WTC11 (cell line): ENCODE measurements at regions not wholly inside any gene's neighbourhood (a gene's known extent, or its start where the extent isn't known, plus 50 kb on each side); places are given as distances from the start of the nearest gene placed in this dataset.

ENCODE experiments used
- ATAC-seq: fragments of 200-7000 bp; cut with Tn5 transposase; 2 replicates; pipeline ENCODE4 v1.10.0; 2021; ENCODE audit warnings: mild to moderate bottlenecking, moderate library complexity
- CTCF ChIA-PET: fragments of 300-600 bp; sonication (Branson Sonifier 250); formaldehyde crosslinking; loops from one replicate; lab custom pipeline; 2021; ENCODE audit warnings: antibody characterized with exemption; lab: Charles Lee
- POLR2A ChIA-PET: fragments of 350-600 bp; sonication (Branson Sonifier 250); formaldehyde crosslinking; loops from one replicate; lab custom pipeline; 2021; ENCODE audit warnings: antibody characterized with exemption; lab: Charles Lee
- DNase-seq: peaks from one replicate; pipeline ENCODE4 v3.0.0; 2021; ENCODE audit warnings: low spot score
- H3K27ac Mint-ChIP-seq: 2 replicates; pipeline ENCODE4 v1.8.0; 2021; ENCODE audit warnings: mixed read lengths
- H3K27me3 Mint-ChIP-seq: 2 replicates; pipeline ENCODE4 v1.8.0; 2021; ENCODE audit warnings: low read depth, mild to moderate bottlenecking, moderate library complexity, mixed read lengths
- H3K36me3 Mint-ChIP-seq: 2 replicates; pipeline ENCODE4 v1.8.0; 2021; ENCODE audit warnings: mixed read lengths
- H3K4me1 Mint-ChIP-seq: 2 replicates; pipeline ENCODE4 v1.8.0; 2022; ENCODE audit warnings: mixed read lengths
- H3K4me3 Mint-ChIP-seq: 2 replicates; pipeline ENCODE4 v1.8.0; 2021; ENCODE audit warnings: mild to moderate bottlenecking, moderate library complexity, mixed read lengths
- H3K9me3 Mint-ChIP-seq: 2 replicates; pipeline ENCODE4 v1.8.0; 2021; ENCODE audit warnings: mixed read lengths
- ATF1 ChIP-seq: sonication (generic); formaldehyde crosslinking; IDR thresholded peaks from 2 replicates; pipeline ENCODE4 v1.8.1; 2023; ENCODE audit warnings: mild to moderate bottlenecking, moderate library complexity, missing genetic modification reagents
- ELF4 ChIP-seq: sonication (generic); formaldehyde crosslinking; IDR thresholded peaks from 2 replicates; pipeline ENCODE4 v1.8.1; 2022; ENCODE audit warnings: low read depth, mild to moderate bottlenecking, moderate library complexity, missing genetic modification reagents
- EMX1 ChIP-seq: fragments of 250-450 bp; sonication (Bioruptor Pico); IDR thresholded peaks from 2 replicates; pipeline ENCODE4 v1.8.0; 2021; ENCODE audit warnings: mild to moderate bottlenecking
- JAZF1 ChIP-seq: fragments of 250-450 bp; sonication (Bioruptor Pico); IDR thresholded peaks from 2 replicates; pipeline ENCODE4 v1.9.0; 2021; ENCODE audit warnings: moderate library complexity, mild to moderate bottlenecking, inconsistent platforms
- KAT7 ChIP-seq: sonication (generic); formaldehyde crosslinking; IDR thresholded peaks from 2 replicates; pipeline ENCODE4 v1.8.1; 2023; ENCODE audit warnings: missing genetic modification reagents, mild to moderate bottlenecking, borderline replicate concordance
- NFYB ChIP-seq: sonication (generic); formaldehyde crosslinking; conservative IDR thresholded peaks from 2 replicates; pipeline ENCODE4 v1.8.0; 2022; ENCODE audit warnings: low read depth, missing genetic modification reagents
- OVOL2 ChIP-seq: fragments of 250-450 bp; sonication (Bioruptor Pico); IDR thresholded peaks from 2 replicates; pipeline ENCODE4 v1.9.0; 2021; ENCODE audit warnings: mild to moderate bottlenecking, borderline replicate concordance
- PRRX2 ChIP-seq: fragments of 250-450 bp; sonication (Bioruptor Pico); IDR thresholded peaks from 2 replicates; pipeline ENCODE4 v1.8.0; 2021; ENCODE audit warnings: mild to moderate bottlenecking
- SMAD4 ChIP-seq: sonication (generic); formaldehyde crosslinking; IDR thresholded peaks from 2 replicates; pipeline ENCODE4 v1.8.0; 2022; ENCODE audit warnings: mild to moderate bottlenecking, missing genetic modification reagents
- TCF7 ChIP-seq: sonication (generic); formaldehyde crosslinking; IDR thresholded peaks from 2 replicates; pipeline ENCODE4 v1.8.0; 2022; ENCODE audit warnings: mild to moderate bottlenecking, low read depth, missing genetic modification reagents, moderate library complexity
- TEAD4 ChIP-seq: sonication (generic); formaldehyde crosslinking; IDR thresholded peaks from 2 replicates; pipeline ENCODE4 v1.8.0; 2022; ENCODE audit warnings: mild to moderate bottlenecking, missing genetic modification reagents
- ZNF423 ChIP-seq: fragments of 250-450 bp; sonication (Bioruptor Pico); IDR thresholded peaks from 2 replicates; pipeline ENCODE4 v2.1.2; 2022; ENCODE audit warnings: mild to moderate bottlenecking, moderate library complexity
- TF ChIP-seq, protein P1 (sequence below): sonication (generic); formaldehyde crosslinking; IDR thresholded peaks from 2 replicates; pipeline ENCODE4 v1.8.0; 2023; ENCODE audit warnings: mild to moderate bottlenecking, missing genetic modification reagents
- TF ChIP-seq, protein P2 (sequence below): sonication (generic); formaldehyde crosslinking; IDR thresholded peaks from 2 replicates; pipeline ENCODE4 v1.8.0; 2022; ENCODE audit warnings: mild to moderate bottlenecking, missing genetic modification reagents
- TF ChIP-seq, protein P3 (sequence below): fragments of 250-450 bp; sonication (Bioruptor Pico); IDR thresholded peaks from 2 replicates; pipeline ENCODE4 v1.8.0; 2021; ENCODE audit warnings: mild to moderate bottlenecking
- TF ChIP-seq, protein P4 (sequence below): sonication (generic); formaldehyde crosslinking; IDR thresholded peaks from 2 replicates; pipeline ENCODE4 v1.8.0; 2023; ENCODE audit warnings: missing genetic modification reagents
- TF ChIP-seq, protein P5 (sequence below): sonication (generic); formaldehyde crosslinking; IDR thresholded peaks from 2 replicates; pipeline ENCODE4 v1.8.0; 2022; ENCODE audit warnings: mild to moderate bottlenecking, missing genetic modification reagents
- TF ChIP-seq, protein P6 (sequence below): sonication (generic); formaldehyde crosslinking; IDR thresholded peaks from 2 replicates; pipeline ENCODE4 v1.8.1; 2022; ENCODE audit warnings: mild to moderate bottlenecking, moderate library complexity, missing genetic modification reagents
- TF ChIP-seq, protein P7 (sequence below): sonication (generic); formaldehyde crosslinking; IDR thresholded peaks from 2 replicates; pipeline ENCODE4 v1.8.1; 2023; ENCODE audit warnings: mild to moderate bottlenecking, missing genetic modification reagents, moderate library complexity
- TF ChIP-seq, protein P8 (sequence below): sonication (generic); formaldehyde crosslinking; IDR thresholded peaks from 2 replicates; pipeline ENCODE4 v1.8.1; 2023; ENCODE audit warnings: mild to moderate bottlenecking, missing genetic modification reagents, moderate library complexity
- TF ChIP-seq, protein P9 (sequence below): sonication (generic); formaldehyde crosslinking; IDR thresholded peaks from 2 replicates; pipeline ENCODE4 v1.8.1; 2023; ENCODE audit warnings: mild to moderate bottlenecking, missing genetic modification reagents, borderline replicate concordance

DNA sequence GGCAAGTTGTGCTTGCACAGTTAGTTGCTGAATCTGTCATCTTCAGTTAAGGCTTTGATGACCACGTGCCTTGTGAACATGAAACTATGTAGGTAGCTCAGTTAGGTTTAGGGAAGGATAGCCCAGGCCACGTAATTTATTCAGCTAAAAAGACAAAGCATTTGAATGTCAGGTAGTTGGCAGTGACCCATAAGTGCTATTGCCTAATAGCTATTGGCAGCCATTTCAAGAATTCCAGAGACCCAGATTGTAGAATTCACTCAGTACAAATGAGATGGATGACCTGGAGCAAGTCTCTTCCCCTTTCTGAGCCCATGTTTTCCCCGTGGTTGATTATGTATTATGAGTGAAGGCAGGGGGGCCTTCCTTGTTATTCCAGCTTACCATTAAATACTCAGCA, 265.3 kb upstream of the ANO5 start (continued):
- TF ChIP-seq ZNF423 = no peak
- no peak for TF ChIP-seq TCF7 (CRISPR knock-in tag)
- TF ChIP-seq, protein P1, sequence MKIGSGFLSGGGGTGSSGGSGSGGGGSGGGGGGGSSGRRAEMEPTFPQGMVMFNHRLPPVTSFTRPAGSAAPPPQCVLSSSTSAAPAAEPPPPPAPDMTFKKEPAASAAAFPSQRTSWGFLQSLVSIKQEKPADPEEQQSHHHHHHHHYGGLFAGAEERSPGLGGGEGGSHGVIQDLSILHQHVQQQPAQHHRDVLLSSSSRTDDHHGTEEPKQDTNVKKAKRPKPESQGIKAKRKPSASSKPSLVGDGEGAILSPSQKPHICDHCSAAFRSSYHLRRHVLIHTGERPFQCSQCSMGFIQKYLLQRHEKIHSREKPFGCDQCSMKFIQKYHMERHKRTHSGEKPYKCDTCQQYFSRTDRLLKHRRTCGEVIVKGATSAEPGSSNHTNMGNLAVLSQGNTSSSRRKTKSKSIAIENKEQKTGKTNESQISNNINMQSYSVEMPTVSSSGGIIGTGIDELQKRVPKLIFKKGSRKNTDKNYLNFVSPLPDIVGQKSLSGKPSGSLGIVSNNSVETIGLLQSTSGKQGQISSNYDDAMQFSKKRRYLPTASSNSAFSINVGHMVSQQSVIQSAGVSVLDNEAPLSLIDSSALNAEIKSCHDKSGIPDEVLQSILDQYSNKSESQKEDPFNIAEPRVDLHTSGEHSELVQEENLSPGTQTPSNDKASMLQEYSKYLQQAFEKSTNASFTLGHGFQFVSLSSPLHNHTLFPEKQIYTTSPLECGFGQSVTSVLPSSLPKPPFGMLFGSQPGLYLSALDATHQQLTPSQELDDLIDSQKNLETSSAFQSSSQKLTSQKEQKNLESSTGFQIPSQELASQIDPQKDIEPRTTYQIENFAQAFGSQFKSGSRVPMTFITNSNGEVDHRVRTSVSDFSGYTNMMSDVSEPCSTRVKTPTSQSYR (CRISPR knock-in tag) = no peak
- TF ChIP-seq, protein P2, sequence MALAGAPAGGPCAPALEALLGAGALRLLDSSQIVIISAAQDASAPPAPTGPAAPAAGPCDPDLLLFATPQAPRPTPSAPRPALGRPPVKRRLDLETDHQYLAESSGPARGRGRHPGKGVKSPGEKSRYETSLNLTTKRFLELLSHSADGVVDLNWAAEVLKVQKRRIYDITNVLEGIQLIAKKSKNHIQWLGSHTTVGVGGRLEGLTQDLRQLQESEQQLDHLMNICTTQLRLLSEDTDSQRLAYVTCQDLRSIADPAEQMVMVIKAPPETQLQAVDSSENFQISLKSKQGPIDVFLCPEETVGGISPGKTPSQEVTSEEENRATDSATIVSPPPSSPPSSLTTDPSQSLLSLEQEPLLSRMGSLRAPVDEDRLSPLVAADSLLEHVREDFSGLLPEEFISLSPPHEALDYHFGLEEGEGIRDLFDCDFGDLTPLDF (CRISPR knock-in tag) = no peak

DNA sequence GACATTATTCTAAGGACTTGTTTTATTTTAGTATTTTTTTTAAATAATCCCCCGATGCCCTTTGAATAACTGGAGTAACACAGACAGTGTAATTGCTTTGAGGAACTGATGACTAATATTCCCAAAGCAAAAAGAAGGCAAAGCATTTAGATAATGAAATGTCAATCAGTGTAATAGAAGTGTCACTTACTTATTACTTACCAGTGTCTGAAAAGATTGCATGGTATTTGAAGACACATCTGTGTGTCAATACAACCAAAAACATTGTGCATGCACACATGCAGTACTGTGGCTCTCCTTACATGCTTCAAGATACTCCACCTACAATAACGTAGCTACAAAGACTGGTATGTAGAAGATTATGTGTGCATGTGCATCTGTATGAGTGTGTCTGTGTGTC, 264.0 kb upstream of the ANO5 start:
- Mint-ChIP-seq H3K36me3 (no peaks in the 10 kb centered on the region), H3K27me3 (no peaks in the 10 kb centered on the region), H3K9me3 (no peaks in the 10 kb centered on the region), H3K4me3 (no peak overlapping the region), H3K4me1 (peaks cover 4% of the 10 kb centered on the region; the same call in 1 of the 2 replicates), H3K27ac (no peak overlapping the region)
- ATAC-seq = no peak
- ChIA-PET POLR2A (no interaction called here), CTCF (no interaction called here)
- TF ChIP-seq ATF1 (CRISPR knock-in tag) (no peak), JAZF1 (no peak), EMX1 (CRISPR knock-in tag) (no peak), ELF4 (CRISPR knock-in tag) (no peak), OVOL2 (CRISPR knock-in tag) (no peak), PRRX2 (CRISPR knock-in tag) (no peak), SMAD4 (no peak)
- TF ChIP-seq, protein P3, sequence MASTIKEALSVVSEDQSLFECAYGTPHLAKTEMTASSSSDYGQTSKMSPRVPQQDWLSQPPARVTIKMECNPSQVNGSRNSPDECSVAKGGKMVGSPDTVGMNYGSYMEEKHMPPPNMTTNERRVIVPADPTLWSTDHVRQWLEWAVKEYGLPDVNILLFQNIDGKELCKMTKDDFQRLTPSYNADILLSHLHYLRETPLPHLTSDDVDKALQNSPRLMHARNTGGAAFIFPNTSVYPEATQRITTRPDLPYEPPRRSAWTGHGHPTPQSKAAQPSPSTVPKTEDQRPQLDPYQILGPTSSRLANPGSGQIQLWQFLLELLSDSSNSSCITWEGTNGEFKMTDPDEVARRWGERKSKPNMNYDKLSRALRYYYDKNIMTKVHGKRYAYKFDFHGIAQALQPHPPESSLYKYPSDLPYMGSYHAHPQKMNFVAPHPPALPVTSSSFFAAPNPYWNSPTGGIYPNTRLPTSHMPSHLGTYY (CRISPR knock-in tag) = no peak
- TF ChIP-seq, protein P4, sequence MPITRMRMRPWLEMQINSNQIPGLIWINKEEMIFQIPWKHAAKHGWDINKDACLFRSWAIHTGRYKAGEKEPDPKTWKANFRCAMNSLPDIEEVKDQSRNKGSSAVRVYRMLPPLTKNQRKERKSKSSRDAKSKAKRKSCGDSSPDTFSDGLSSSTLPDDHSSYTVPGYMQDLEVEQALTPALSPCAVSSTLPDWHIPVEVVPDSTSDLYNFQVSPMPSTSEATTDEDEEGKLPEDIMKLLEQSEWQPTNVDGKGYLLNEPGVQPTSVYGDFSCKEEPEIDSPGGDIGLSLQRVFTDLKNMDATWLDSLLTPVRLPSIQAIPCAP (CRISPR knock-in tag) = no peak
- no peak for DNase-seq

DNA sequence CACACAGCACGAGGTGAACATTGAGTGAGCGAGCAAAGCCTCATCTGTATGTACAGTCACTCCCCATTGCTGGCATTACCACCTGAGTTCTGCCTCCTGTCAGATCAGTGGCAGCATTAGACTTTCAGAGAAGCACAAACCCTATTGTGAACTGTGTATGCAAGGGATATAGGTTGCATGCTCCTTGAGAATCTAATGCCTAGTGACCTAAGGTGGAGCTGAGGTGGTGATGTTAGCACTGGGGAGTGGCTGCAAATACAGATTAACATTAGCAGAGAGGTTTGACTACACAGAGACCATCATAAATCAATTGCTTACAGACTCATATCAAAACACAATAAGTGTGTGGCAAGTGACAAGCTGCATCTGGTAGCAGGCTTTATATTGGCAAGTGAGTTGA, 262.5 kb upstream of the ANO5 start:
- ATAC-seq (no peak), DNase-seq (no peak)
- CTCF ChIA-PET = no interaction called here
- no peaks in the 10 kb centered on the region for H3K9me3 Mint-ChIP-seq
- no peaks in the 10 kb centered on the region for H3K36me3 Mint-ChIP-seq
- POLR2A ChIA-PET = no interaction called here
- H3K27ac Mint-ChIP-seq = no peak overlapping the region
- H3K4me3 Mint-ChIP-seq = no peak overlapping the region
- H3K27me3 Mint-ChIP-seq = no peaks in the 10 kb centered on the region
- no peaks in the 10 kb centered on the region for H3K4me1 Mint-ChIP-seq
- TF ChIP-seq, protein P3 (CRISPR knock-in tag) = no peak
- TF ChIP-seq, protein P5, sequence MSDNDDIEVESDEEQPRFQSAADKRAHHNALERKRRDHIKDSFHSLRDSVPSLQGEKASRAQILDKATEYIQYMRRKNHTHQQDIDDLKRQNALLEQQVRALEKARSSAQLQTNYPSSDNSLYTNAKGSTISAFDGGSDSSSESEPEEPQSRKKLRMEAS = no peak
- TF ChIP-seq, protein P6, sequence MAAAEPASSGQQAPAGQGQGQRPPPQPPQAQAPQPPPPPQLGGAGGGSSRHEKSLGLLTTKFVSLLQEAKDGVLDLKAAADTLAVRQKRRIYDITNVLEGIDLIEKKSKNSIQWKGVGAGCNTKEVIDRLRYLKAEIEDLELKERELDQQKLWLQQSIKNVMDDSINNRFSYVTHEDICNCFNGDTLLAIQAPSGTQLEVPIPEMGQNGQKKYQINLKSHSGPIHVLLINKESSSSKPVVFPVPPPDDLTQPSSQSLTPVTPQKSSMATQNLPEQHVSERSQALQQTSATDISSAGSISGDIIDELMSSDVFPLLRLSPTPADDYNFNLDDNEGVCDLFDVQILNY (CRISPR knock-in tag) = no peak
- TF ChIP-seq, protein P7, sequence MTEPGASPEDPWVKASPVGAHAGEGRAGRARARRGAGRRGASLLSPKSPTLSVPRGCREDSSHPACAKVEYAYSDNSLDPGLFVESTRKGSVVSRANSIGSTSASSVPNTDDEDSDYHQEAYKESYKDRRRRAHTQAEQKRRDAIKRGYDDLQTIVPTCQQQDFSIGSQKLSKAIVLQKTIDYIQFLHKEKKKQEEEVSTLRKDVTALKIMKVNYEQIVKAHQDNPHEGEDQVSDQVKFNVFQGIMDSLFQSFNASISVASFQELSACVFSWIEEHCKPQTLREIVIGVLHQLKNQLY (CRISPR knock-in tag) = no peak
- no peak for TF ChIP-seq KAT7 (CRISPR knock-in tag)
- TF ChIP-seq, protein P8, sequence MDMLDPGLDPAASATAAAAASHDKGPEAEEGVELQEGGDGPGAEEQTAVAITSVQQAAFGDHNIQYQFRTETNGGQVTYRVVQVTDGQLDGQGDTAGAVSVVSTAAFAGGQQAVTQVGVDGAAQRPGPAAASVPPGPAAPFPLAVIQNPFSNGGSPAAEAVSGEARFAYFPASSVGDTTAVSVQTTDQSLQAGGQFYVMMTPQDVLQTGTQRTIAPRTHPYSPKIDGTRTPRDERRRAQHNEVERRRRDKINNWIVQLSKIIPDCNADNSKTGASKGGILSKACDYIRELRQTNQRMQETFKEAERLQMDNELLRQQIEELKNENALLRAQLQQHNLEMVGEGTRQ (CRISPR knock-in tag) = no peak
- no peak for TF ChIP-seq TEAD4
- TF ChIP-seq NFYB (CRISPR knock-in tag) = no peak
- TF ChIP-seq, protein P9, sequence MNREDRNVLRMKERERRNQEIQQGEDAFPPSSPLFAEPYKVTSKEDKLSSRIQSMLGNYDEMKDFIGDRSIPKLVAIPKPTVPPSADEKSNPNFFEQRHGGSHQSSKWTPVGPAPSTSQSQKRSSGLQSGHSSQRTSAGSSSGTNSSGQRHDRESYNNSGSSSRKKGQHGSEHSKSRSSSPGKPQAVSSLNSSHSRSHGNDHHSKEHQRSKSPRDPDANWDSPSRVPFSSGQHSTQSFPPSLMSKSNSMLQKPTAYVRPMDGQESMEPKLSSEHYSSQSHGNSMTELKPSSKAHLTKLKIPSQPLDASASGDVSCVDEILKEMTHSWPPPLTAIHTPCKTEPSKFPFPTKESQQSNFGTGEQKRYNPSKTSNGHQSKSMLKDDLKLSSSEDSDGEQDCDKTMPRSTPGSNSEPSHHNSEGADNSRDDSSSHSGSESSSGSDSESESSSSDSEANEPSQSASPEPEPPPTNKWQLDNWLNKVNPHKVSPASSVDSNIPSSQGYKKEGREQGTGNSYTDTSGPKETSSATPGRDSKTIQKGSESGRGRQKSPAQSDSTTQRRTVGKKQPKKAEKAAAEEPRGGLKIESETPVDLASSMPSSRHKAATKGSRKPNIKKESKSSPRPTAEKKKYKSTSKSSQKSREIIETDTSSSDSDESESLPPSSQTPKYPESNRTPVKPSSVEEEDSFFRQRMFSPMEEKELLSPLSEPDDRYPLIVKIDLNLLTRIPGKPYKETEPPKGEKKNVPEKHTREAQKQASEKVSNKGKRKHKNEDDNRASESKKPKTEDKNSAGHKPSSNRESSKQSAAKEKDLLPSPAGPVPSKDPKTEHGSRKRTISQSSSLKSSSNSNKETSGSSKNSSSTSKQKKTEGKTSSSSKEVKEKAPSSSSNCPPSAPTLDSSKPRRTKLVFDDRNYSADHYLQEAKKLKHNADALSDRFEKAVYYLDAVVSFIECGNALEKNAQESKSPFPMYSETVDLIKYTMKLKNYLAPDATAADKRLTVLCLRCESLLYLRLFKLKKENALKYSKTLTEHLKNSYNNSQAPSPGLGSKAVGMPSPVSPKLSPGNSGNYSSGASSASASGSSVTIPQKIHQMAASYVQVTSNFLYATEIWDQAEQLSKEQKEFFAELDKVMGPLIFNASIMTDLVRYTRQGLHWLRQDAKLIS = no peak
